Left colon (tissue), 2 donors: ENCODE measurements at regions not wholly inside any gene's neighbourhood (a gene's known extent, or its start where the extent isn't known, plus 50 kb on each side); places are given as distances from the start of the nearest gene placed in this dataset.

ENCODE experiments used
- ATAC-seq: fragments of 200-7000 bp; cut with Tn5 transposase; one replicate; pipeline ENCODE4 v1.9.1; 2020; ENCODE audit warnings: mild to moderate bottlenecking, moderate library complexity
- DNase-seq, 2 donors: peaks; one replicate each; pipeline ENCODE4 v3.0.0-alpha.2; 2020
- intact Hi-C, 2 donors: fragments of 100-400 bp; cut with DNase I in 1 of 2; cut with micrococcal nuclease in 1 of 2; formaldehyde crosslinking; loops; one replicate each; pipeline versions ENCODE4 v1.11.2 to v1.14.0; 2022; cut with DNase I, micrococcal nuclease
- donor health status: DM: no; HTN: no; CAD: no.
- donor health status: DM: yes; HTN: yes; CAD: no.

DNA sequence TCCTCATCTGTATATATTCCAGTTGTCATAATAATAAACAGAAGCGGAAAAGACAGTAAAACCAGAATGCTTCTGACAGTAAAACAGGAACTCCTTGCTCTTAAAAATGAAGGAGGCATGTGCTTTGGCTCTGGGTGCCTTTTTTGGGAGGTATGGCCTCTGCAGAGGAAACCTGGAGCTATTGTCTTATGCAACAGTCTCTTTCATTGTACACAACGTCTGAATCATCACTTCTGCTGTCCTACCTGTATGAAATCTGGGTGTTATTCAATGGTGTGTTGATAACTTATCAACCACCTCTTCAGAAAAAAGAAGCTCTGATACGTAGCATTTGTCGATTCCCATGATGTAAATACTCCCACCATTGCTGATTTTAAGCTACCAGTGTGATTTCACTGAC is 64.8 kb downstream of the CDCA7 start:
- DNase-seq (no peak), ATAC-seq (no peak)
- intact Hi-C loops = no loop called here

DNA sequence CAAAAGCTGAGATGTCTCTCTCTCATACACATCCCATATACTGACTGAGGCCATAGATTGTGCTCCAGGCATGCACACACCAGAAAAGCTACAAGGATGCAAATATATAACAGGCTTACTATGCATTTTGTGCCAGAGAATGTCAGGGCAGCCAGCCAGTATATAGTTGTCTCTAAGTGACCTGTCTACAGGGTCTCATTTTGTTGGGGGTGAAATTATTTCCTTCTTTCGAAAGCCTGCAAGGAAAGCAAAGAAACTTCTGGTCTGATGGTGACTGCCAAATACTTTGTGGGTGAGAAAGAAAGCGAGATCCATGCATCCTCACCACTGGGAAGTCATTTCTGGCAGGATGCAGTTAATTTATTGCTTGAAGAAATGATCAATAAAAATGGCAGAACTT is 70.2 kb downstream of the CDCA7 start:
- ATAC-seq = no peak

GRCh38 chr2:173427887-173428668 is 73.4 kb downstream of the CDCA7 start:
- DNase-seq = no peak
- intact Hi-C loops = no loop called here
- no peak for ATAC-seq

More for the DNA sequence above, 70.2 kb downstream of the CDCA7 start:
- DNase-seq = no peak
- intact Hi-C loops = no loop called here

- intact Hi-C loops = no loop called here
- ATAC-seq (no peak), DNase-seq (no peak)
Measured at GRCh38 chr2:173431191-173431590, 76.5 kb downstream of the CDCA7 start.

DNA sequence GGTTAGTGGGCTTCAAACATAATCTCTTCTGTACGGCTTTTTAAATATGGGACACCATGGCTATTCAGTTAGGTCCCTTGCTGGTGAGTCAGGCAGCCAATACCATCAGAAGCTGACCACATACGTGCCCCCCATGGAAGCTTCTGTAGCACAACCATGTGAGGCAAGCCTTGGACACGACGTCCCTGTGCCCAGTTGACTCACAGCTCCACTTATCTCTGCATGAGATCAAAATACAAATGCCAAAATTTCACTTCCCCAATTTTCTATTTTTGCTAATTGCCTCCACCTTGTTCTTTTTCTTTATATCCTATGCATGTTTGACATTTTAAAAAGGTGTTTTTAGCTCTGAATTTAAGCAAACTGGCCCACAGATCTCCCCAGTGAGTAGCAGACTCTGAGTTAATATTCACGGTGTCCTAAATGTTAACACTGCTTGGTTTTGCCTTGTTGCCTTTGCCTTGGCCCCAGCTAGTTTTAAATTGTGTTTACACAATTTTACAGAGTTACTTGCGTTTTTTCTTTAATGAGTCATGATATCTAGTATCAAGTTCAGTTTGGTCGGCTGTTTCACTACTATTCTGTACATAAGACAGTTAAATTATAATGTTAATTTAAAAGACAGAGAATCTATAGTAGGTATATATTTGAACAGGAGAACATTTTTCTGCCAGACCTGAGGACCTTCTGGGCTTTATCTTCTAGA is 77.5 kb downstream of the CDCA7 start:
- ATAC-seq = no peak
- DNase-seq = no peak
- intact Hi-C loops = no loop called here

- ATAC-seq = no peak
Measured at GRCh38 chr2:173434762-173435569, 80.3 kb downstream of the CDCA7 start.

DNA sequence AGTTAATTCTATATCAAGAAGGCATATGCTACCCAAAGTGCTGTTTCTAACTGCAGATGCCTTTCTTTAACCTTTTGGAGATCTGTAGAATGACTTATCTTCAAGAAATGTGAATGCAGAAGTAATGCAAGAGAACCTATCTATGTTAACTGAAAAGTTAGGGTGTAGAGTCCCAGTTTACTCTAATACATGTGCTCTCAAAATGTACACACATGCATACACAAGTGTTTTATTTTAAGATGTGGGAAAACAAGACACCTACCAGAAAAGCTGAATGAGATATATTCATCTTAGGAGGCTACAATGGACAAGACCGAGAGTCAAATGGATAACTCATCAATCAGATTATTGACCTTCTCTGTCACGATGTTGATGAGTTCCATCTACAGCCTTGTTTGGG is 80.9 kb downstream of the CDCA7 start:
- no peak for DNase-seq
- ATAC-seq = no peak
- intact Hi-C loops = no loop called here

More at GRCh38 chr2:173434762-173435569, 80.3 kb downstream of the CDCA7 start:
- intact Hi-C loops = no loop called here
- no peak for DNase-seq

DNA sequence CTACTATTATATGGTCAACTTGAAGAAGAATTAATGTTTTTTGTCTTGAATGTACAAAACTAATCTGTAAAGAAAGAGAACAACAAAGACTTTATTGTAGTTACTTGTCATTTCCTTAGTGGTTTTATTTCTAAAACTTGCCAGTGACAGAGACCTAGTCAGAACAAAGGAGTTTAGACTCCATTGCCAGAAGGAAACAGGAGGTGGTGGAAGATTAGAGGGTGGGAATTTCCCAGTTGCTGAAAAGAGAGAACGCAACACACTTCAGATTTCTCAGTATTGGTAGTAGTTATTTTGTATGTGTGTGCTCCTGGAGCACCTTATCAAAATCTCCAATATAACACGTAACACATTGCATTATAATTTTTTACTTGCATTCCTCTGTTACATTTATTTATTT is 81.4 kb downstream of the CDCA7 start:
- ATAC-seq (no peak), DNase-seq (no peak)
- intact Hi-C loops = no loop called here

DNA sequence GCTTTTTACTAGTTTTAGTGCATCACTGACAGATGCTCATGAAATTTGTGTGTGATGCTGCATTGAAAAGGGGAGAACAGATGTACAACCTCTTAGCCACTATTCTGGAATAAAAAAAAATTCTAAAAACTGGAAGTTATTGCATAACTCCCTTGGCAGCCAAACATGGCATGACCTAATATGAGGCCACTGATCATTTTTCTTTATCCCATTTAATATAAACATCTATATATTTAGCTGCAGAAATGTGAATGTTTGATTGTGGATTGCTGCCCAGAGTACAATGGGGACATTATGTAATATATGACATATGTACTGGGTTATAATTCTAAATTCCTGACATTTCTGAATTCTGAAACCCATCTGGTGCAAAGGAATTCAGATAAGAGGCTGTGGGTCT is 86.5 kb downstream of the CDCA7 start:
- ATAC-seq (no peak), DNase-seq (no peak)
- intact Hi-C loops = no loop called here

GRCh38 chr2:173442542-173442941 is 87.9 kb downstream of the CDCA7 start:
- intact Hi-C loops = no loop called here
- ATAC-seq (no peak), DNase-seq (no peak)

- ATAC-seq (no peak), DNase-seq (no peak)
- intact Hi-C loops = no loop called here
Measured at GRCh38 chr2:173446722-173447121, 92.0 kb downstream of the CDCA7 start.

DNA sequence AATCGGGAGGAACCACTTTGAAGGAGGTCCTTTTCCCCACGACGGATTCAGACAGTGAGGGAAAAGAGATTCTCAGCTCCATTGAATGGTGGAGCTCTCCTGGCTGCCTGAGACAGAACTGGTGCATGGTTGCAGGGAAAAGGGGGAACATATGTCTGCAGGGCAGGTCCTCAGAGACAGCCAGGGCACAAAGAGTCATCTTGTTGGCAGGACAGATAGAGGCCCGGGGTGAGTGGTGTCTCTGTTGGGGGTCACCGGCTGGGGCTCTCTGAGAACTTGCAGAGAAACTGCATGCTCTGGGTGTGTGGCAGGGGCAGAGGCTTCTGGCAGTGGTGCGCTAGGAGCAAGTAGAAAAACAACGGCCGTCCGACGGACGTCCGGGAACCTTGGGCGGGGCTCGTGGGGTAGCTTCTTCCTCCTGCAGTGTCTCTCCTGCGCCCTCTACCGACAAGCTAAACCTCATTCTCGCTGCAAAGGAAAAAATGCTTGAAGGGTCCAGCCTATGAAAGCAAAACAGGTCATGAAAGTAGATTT is 94.3 kb downstream of the CDCA7 start:
- peak; percentile 87 to 91 for DNase-seq
- ATAC-seq = peak; percentile 97
- intact Hi-C loops = no loop called here

- ATAC-seq (no peak), DNase-seq (no peak)
- intact Hi-C loops = no loop called here
Measured at GRCh38 chr2:173451118-173451517, 96.4 kb downstream of the CDCA7 start.

GRCh38 chr2:173451941-173452340 is 97.3 kb downstream of the CDCA7 start:
- ATAC-seq = no peak
- no peak for DNase-seq
- intact Hi-C loops = no loop called here

DNA sequence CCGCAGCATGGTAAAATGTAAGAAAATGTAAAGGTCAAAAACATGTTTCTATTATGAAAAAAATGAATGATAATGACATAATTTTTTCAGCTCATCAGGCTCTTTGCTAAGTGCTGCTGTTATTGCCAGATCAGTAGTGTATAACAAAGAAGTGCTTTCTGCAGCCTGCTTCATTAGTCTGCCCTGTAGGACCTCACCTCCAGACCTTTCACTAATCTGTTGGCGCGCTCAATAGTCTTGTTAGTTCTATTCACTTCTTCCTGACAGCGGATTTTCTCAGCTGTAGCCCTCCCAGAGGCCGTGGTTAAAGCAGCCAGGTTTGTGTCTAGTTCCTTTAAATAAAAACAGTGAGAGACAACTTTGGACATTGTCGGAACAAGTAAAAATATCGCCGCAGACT is 97.7 kb downstream of the CDCA7 start:
- DNase-seq = no peak
- ATAC-seq = no peak
- intact Hi-C loops = no loop called here

- intact Hi-C loops = no loop called here
- DNase-seq = no peak
- ATAC-seq = no peak
Measured at GRCh38 chr2:173456960-173457359, 102.3 kb downstream of the CDCA7 start.

DNA sequence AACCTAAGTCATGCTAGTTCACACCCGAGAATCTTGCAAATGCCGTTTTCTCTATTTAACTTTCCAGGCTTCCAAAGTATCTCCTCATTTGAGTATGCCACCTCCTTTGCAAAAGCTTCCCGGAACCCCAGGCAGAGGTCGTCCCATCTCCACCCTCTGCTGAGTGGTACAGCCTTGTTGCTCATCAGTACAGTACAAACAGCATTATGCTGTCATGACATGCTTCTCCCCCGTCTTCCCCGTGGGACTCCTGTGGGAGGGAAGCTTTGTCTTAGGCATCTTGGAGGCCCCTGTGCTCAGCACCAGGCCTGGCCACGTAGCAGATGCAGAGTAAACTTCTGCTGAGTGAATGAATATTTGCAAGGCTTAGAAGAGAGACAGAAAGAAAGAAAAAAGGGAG is 102.7 kb downstream of the CDCA7 start:
- intact Hi-C loops = no loop called here
- ATAC-seq (no peak), DNase-seq (no peak)

DNA sequence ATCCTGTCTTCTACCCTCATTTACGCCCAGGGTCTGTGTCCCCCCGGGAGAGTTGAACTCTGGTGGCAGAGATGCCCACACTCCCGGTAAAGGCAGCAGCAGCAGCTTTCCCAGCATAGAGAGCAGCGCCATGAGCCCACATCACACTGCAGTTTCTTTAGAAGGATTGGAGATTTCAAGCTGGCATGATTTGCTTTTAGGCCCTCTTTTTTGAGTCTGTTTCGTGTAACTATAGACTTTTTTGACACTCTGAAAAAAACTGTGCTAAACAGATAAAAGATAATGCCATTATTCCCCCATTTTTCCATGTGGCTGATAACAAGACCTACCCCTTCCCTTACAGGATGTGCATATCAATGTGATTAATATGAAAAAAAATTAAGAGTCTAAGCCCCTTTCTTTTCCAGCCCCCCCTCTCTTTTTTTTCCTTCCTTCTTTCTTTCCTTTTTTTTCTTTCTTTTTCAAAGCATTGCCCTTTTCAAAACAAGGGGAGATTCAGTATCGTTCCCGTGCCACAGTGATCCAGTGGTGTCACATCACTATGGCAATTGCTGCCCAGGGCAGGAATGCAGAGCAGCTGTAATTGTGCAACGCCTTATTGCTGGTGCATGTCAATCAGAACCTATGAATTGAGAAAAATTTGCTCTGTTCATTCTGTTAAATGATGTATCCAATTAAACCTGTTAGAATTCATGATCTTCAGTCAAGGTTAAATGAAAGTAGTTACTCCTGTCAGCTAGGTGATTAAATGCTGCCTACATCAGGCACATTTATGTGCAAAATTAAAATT is 104.5 kb downstream of the CDCA7 start:
- no peak for ATAC-seq

More for the DNA sequence above, 104.5 kb downstream of the CDCA7 start:
- intact Hi-C loops = no loop called here
- no peak for DNase-seq
